ENCODE measurements at regions not wholly inside any gene's neighbourhood (a gene's known extent, or its start where the extent isn't known, plus 50 kb on each side); places are given as distances from the start of the nearest gene placed in this dataset.
"Not testable (repeated sequence)": the region's sequence is repeated elsewhere in the genome, so short reads cannot be mapped to it uniquely, and the experiment has no call there.

GRCh38 chr14:71771996-71772395 is 160.2 kb upstream of the RGS6 start:
- not testable (repeated sequence) for TF ChIP-seq CTCF (IDR thresholded peaks at IDR 0.05; ENCODE audit: poor library complexity, severe bottlenecking); EP300 (conservative IDR thresholded peaks at IDR 0.05; ENCODE audit: poor library complexity, severe bottlenecking); MXI1 (conservative IDR thresholded peaks at IDR 0.05; ENCODE audit: poor library complexity, severe bottlenecking); POLR2AphosphoS5 (IDR thresholded peaks at IDR 0.05); EZH2 (IDR thresholded peaks at IDR 0.05; ENCODE audit: borderline replicate concordance, insufficient read depth, low read length, poor library complexity, severe bottlenecking); TAF1 (IDR thresholded peaks at IDR 0.05; ENCODE audit: low read depth); RAD21 (conservative IDR thresholded peaks at IDR 0.05); SMC3 (conservative IDR thresholded peaks at IDR 0.05; ENCODE audit: poor library complexity)
- TF ChIP-seq, protein P1, sequence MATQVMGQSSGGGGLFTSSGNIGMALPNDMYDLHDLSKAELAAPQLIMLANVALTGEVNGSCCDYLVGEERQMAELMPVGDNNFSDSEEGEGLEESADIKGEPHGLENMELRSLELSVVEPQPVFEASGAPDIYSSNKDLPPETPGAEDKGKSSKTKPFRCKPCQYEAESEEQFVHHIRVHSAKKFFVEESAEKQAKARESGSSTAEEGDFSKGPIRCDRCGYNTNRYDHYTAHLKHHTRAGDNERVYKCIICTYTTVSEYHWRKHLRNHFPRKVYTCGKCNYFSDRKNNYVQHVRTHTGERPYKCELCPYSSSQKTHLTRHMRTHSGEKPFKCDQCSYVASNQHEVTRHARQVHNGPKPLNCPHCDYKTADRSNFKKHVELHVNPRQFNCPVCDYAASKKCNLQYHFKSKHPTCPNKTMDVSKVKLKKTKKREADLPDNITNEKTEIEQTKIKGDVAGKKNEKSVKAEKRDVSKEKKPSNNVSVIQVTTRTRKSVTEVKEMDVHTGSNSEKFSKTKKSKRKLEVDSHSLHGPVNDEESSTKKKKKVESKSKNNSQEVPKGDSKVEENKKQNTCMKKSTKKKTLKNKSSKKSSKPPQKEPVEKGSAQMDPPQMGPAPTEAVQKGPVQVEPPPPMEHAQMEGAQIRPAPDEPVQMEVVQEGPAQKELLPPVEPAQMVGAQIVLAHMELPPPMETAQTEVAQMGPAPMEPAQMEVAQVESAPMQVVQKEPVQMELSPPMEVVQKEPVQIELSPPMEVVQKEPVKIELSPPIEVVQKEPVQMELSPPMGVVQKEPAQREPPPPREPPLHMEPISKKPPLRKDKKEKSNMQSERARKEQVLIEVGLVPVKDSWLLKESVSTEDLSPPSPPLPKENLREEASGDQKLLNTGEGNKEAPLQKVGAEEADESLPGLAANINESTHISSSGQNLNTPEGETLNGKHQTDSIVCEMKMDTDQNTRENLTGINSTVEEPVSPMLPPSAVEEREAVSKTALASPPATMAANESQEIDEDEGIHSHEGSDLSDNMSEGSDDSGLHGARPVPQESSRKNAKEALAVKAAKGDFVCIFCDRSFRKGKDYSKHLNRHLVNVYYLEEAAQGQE (IDR thresholded peaks at IDR 0.05; ENCODE audit: borderline replicate concordance), result not testable (repeated sequence)
